GM18868 (cell line): ENCODE measurements at regions not wholly inside any gene's neighbourhood (a gene's known extent, or its start where the extent isn't known, plus 50 kb on each side); places are given as distances from the start of the nearest gene placed in this dataset.
A peak's percentile ranks its signal among the peaks of the same experiment; 100 is the strongest.
"Not testable (repeated sequence)": the region's sequence is repeated elsewhere in the genome, so short reads cannot be mapped to it uniquely, and the experiment has no call there.

Source experiments
- ATAC-seq: cut with Tn5 transposase; IDR thresholded peaks from one replicate; pipeline ENCODE4 v1.9.1; 2021; ENCODE audit warnings: mild to moderate bottlenecking, moderate library complexity; ENCODE audit not compliant: unreplicated experiment

- no peak for ATAC-seq
Measured at GRCh38 chr1:74818241-74818640, 85.3 kb downstream of the TYW3 start.

GRCh38 chr1:74818661-74819456, 85.9 kb downstream of the TYW3 start:
- no peak for ATAC-seq

GRCh38 chr1:74822851-74823401, 90.0 kb downstream of the TYW3 start:
- ATAC-seq, result no peak

GRCh38 chr1:74824497-74825107, 91.7 kb downstream of the TYW3 start:
- ATAC-seq, result peak; percentile 95

- ATAC-seq, result no peak
Measured at GRCh38 chr1:74830766-74831165, 97.8 kb downstream of the TYW3 start.

GRCh38 chr1:74834261-74834660, 101.3 kb downstream of the TYW3 start:
- ATAC-seq, result no peak

GRCh38 chr1:74835051-74835450, 102.1 kb downstream of the TYW3 start:
- no peak for ATAC-seq

- ATAC-seq, result no peak
Measured at GRCh38 chr1:74842726-74843125, 109.8 kb downstream of the TYW3 start.

- no peak for ATAC-seq
Measured at GRCh38 chr1:74847715-74848114, 114.8 kb downstream of the TYW3 start.

- ATAC-seq, result no peak
Measured at GRCh38 chr1:74853756-74854155, 120.8 kb downstream of the TYW3 start.

GRCh38 chr1:74856174-74856573, 123.2 kb downstream of the TYW3 start:
- ATAC-seq, result no peak

- peak; percentile 40 for ATAC-seq
Measured at GRCh38 chr1:74857676-74858075, 124.7 kb downstream of the TYW3 start.

- peak; percentile 82 for ATAC-seq
Measured at GRCh38 chr1:74858136-74858535, 125.2 kb downstream of the TYW3 start.

GRCh38 chr1:74861867-74862266, 128.9 kb downstream of the TYW3 start:
- no peak for ATAC-seq

DNA sequence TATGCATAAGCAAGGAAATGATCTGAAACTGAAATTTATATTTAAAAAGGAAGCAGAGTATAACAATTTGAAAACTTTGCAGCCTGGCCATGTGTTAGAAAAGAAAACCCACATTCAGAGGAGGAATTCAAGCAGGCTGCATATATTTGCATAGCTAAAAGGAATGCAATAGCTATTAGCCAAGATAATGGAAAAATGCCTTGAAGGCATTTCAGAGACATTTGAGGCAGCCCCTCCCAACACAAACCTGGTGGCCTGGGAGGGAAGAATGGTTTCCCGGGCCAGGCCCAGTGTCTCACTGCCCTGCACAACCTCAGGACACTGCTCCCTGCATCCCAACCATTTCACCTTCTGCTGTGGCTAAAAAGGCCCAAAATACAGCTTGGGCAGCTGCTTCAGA, 136.8 kb downstream of the TYW3 start:
- ATAC-seq, result no peak

DNA sequence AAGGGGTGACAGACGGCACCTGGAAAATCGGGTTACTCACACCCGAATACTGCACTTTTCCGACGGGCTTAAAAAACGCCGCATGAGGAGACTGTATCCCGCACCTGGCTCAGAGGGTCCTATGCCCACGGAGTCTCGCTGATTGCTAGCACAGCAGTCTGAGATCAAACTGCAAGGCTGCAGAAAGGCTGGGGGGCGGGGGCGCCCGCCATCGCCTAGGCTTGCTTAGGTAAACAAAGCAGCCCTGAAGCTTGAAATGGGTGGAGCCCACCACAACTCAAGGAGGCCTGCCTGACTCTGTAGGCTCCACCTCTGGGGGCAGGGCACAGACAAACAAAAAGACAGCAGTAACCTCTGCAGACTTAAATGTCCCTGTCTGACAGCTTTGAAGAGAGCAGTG, 144.4 kb downstream of the TYW3 start:
- ATAC-seq, result not testable (repeated sequence)

DNA sequence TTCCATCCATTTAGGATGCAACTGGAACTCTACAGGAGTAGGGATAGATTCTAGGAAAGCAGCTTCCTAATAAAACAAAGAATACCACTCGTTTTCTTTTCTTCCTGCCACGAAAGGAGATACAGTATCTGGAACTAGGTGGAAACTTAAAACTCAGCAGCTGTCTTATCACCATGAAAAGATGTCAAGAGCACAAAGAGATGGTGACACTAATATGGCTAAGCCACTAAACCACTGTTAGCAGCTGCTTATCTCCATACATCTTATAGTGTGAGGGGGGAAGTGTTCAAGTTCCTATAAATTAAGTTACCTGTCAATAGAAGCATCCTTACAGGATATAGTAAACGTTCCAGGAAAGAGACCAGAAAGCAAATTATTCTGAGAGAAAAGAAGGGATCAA, 162.5 kb downstream of the TYW3 start:
- ATAC-seq, result no peak

- no peak for ATAC-seq
Measured at GRCh38 chr1:74908131-74908530, 175.2 kb downstream of the TYW3 start.

GRCh38 chr1:74908797-74909196, 175.8 kb downstream of the TYW3 start:
- no peak for ATAC-seq

GRCh38 chr1:74913978-74914377, 181.0 kb downstream of the TYW3 start:
- ATAC-seq, result no peak

DNA sequence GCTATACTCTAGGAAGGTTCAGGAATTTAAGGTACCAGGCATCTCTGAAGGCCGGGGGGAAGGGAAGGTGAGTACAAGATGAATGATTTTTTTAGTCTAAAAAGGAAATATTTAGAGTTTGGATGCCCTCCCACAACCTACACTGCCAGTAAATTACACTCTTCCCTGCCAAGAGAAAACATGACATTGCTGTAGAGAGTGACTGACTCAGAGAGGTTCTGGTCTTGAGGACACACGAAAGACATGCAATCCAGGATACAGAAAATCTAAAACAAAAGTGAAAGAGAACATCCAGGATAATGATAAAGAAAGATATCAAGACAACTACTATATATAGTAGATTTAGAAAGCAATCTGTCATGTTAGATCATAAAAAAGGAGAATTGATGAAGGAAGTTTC, 200.5 kb downstream of the TYW3 start:
- no peak for ATAC-seq

- ATAC-seq, result no peak
Measured at GRCh38 chr1:74935446-74935845, 198.7 kb upstream of the LHX8 start.
